ENCODE measurements at regions not wholly inside any gene's neighbourhood (a gene's known extent, or its start where the extent isn't known, plus 50 kb on each side); places are given as distances from the start of the nearest gene placed in this dataset.

DNA sequence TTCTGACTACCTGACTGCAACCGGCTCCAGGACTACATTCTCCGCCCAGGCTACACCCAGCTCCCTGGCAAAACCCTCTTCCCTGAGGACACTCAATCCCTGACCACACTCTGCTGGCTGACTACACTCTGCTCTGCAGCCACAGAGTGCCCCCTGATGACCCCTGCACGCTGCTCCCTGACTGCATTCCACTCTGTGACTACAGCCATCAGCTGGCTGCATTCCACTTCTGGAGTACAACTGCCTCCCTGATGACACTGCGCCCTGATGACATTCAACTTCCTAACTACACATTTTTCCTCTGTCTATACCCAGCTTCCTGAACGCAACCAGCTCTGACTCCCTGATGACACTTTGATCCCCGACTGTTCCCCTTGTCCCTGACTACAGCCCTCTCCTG is 71.3 kb upstream of the NRXN1 start:
- DNase-seq (ENCODE audit: low read depth), result peak; percentile 55

DNA sequence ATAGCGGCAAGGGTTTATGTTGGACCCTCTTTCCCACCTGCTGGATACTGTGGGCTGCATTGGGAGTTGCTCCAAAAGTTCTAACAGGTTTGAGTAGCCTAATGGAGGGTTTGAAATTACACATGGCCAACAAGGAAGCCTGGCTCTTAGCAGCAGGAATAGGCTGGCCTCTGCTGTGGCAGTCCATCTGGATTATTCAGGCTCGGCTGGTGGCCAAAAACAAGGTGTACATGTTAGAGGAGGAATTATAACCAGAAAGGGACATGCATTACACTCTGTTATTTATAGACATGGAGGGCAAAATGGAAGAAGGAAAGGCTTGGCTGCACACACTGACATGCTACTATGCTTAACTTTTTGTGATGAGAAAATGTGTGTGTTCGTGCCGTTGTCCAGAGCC is 61.1 kb upstream of the NRXN1 start:
- DNase-seq (ENCODE audit: low read depth), result no peak

DNA sequence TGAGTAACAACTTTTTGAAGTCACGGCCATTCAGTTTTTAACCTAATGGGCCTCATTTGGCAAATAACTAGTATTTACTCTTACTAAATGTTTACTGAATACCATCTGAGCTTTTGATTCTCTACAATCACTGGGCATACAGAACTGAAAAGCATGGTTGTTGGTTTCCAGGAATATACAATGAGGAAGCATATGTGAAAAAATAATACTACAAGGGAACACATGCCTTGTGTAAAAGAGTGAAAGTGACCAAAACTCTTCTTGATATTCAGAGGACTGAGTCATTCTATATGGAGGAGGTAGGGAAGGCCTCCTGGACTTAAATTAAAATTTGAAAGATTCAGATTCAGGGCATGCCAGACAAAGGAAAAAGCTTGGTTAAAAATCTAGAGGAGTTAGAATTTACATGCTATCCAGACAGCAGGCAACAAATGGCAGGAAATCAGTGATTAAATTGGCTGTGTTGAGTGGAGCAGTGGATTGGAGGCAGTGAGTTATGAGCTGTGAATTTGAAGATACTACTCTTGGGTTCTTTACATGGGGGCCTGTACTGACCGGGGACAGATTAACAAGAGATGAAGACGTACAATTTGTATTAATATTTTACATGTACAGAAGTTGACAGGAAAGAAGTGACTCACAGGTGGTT is 53.6 kb upstream of the NRXN1 start:
- no peak for DNase-seq (ENCODE audit: low read depth)

DNA sequence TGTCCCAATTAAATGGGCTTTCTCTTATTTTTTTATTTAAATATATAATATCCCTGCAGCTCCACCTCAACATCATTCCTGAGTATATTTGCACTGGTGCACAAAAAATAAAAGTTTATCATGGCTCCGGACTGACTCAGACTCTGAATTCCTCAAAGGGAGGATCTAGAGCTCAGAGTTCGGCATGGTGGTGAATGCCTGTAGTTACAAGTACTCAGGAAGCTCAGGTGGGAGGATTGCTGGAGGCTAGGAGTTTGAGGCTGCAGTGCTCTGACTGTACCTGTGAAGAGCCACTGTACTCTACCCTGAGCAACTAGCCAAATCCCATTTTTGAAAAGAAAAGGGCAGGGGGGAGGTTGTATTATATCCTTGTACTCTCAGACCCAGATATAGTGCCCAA is 52.8 kb upstream of the NRXN1 start:
- no peak for DNase-seq (ENCODE audit: low read depth)

All from iris pigment epithelial cell (primary cell).